GM19467 (cell line): ENCODE measurements at regions not wholly inside any gene's neighbourhood (a gene's known extent, or its start where the extent isn't known, plus 50 kb on each side); places are given as distances from the start of the nearest gene placed in this dataset.

Experiments used
- ATAC-seq: cut with Tn5 transposase; IDR thresholded peaks from one replicate; pipeline ENCODE4 v1.9.1; 2021; ENCODE audit warnings: mild to moderate bottlenecking, moderate library complexity; ENCODE audit not compliant: unreplicated experiment

DNA sequence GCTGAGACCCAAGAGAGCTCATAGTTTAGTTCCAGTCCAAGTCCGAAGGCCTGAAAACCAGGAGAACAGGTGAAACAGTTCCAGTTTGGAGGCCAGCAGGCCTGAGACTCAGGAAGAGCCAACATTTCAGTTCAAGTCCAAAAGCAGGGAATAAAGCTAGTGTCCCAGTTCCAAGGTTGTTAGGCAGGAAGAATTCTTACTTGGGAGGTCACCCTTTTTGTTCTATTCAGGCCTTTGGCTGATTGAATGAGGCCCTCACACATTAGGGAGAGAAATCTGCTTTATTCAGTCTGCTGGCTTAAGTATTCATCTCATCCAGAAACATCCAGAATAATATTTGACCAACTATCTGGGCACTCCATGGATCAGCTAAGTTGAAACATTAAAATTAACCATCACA, 294.6 kb downstream of the PCNX1 start:
- ATAC-seq: no peak

DNA sequence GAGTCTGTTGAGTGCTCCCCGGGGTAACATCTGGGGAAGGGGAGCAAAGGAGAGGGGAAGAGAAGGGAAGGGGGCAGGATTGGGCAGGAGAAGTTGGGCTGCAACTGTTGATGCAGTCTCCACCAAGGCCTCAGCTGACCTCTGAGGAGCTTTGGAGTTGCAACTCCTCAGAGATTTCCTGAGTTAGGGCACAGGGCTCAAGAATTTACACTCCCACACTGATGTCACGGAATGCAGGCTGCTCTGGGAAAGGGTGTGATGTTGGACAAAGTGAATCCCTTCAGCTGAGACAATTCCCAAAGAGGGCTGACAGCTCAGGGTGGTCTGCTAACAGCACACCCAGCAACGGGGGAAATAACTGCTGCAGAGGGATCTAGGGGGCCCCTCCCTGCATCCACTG, 295.6 kb downstream of the PCNX1 start:
- no peak for ATAC-seq

DNA sequence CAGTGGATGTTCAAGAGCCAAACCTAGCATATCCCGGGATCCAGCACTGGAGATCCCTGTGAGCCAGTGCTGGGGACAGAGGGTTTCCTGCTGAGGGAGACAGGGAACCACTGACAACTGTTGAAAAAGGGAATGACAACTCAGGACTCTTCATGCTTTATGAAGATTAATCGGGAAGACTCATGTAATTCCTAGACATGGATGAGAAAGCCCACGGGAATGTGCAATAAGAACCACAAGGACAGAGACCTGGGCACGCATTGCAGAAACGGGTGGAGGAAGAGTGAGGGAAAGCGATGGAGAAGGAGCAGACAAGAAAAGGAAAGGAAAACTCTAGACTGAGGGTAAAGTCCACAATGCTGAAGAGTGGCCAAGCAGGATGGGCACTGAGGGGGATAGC, 296.0 kb downstream of the PCNX1 start:
- ATAC-seq: no peak

DNA sequence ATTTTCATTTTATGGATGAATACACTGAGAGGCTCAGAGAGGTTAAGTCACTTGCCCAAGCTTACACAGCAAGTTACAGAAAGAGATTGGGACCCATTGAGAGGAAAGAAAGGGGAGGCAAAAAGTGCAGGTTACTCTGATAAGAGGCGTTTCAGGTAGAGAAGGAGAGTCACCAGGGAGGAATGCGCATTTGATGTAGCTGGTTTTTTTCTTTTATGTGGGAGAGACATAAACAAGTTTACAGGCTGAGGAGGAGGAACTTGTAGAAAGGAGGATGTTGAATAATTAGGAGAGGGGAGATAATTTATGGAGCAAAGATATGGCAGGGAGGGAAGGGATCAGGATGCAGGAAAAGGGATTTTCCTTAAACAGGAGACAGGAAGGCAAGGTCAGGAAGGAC, 297.0 kb downstream of the PCNX1 start:
- ATAC-seq: no peak

DNA sequence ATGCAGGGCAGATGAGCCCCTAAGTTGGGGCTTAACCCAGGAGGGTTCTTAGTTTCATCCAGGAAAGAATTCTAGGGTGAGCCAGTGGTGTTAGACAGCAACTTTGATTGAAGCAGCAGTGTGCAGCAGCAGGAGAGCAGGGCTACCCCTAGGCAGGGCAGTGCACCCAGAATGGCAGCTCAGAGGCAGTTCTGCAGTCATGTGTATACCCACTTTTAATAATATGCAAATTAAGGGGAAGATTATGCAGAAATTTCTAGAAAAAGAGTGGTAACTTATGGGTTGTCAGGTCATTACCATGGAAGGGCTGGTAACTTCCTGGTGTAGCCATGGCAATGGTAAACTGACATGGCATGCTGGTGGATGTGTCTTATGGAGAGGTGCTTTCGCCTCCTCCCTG, 297.5 kb downstream of the PCNX1 start:
- ATAC-seq: no peak

DNA sequence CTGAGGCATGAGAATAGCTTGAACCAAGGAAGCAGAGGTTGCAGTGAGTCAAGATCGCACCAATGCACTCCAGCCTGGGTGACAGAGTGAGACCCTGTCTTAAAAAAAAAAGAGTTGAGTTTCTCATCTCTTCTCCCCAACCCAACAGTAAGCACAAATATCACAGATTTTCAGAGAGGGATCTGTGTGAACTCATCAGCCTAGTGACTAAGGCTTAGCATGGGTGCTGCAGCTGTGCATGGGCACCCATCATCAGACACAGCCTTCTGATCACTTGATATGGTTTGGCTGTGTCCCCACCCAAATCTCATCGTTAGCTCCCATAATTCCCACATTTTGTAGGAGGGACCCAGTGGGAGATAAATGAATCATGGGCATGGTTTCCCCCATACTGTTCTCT, 298.9 kb downstream of the PCNX1 start:
- no peak for ATAC-seq

DNA sequence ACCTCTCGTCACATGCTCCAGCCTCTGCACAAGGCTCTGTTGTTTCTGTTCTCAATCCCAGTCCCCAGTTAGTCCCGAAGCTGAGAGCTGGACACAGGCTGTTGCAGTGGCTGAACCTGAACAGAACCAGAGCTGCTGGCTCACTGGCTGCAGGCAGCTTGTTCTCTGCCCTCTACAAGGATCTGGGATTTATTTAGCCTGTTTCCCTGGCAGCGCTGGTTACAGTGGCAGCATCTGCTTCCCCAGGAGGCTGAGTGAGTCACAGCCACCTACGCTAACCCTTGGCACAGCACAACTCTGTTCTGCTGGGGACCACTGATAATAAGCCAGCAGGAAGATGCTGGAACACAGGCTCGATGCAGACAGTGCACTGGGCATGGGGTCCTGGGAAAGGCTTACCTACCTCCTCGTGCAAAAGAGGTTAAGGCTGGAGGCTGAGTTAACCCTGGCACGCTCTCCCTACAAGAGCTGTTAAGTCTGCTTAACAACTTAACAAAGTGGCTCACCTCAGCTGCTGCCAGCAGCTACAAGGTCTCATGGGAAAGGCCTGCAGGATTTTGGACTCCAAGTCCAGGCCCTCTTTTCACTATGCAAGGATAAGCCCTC, 299.6 kb downstream of the PCNX1 start:
- ATAC-seq: no peak

DNA sequence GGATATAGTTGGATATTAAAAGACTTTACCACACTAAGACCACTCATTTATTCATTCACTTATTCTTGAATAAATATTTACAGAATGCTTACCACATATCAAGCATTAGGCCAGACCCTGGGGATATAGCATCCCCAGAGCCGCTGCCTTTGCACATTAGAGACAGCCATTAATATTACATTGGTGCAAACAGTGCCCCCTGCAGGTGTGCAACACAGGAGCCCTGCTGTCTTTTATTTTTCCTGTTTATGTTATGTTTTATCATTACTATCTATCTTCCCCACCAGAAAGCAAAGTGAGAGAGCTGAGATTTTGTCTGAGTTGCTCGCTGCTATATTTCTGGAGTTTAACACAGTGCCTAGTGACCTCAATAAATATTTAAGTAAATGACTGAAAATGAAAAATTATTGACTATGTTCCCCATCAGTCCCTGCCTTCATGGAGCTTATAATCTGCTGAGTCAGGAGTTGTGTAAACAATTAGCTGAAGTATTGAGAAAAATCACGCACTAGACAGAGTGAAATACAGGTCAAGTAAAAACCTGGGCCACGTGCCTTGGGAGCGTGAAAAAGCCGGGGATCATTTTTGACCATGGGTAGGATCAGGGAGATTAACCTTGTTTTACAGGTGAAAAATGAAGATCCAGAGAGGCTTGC, 301.6 kb downstream of the PCNX1 start:
- ATAC-seq: no peak

DNA sequence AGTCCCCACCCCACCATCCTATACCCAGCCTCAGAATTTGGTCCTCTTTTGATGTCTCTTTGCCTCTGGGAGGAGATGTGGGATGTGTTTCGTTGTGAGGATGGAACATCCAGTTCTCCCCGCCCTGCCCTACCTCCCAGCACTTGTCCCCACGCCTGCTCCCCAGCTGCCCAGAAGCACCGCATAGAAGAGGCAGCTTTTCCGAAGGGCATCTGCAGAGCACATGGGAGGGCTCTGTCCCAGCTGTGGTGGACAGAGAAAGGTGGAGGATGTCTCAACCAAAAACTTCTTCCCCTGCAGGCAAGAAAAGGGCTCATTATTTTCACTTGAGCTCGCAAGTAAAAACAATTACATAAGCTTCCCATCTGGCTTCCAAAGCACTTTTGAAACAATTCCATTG, 302.6 kb downstream of the PCNX1 start:
- no peak for ATAC-seq

DNA sequence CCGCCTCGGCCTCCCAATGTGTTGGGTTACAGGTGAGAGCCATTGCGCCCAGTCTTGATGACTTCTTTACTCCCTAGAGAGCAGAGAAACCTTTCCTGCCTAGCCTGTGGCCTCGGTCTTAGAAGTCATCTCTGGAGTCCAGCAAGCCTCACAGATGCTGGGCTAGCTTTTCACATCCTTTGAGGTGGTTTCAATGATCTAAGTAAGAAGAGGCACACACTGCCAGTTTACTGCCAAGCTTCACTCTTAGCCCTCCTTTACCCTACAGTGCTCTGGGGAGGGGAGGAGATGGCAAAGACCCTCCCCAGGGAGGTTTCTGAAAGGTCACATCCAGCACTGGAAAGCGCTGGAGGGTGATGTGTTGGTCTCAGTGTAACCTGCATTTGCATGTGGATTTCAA, 304.8 kb downstream of the PCNX1 start:
- no peak for ATAC-seq

DNA sequence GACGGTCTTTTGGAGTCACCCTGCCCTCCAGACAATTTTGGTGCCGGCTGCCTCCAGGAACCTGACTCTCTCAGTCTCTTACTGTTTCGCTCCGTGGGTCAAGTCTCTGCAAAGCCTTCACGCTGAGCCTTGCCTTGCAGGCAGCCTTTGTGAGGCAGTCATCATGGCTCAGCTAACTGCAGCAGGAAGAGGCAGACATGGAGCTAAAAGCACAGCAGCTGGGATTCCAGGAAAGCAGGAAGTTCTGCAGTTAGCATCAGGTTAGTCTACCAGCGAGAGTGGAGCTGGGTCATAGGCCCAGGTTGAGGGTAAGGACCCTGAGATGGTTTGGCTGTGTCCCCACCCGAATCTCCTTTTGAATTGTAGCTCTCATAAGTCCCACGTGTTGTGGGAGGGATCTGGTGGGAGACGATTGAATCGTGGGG, 305.4 kb downstream of the PCNX1 start:
- ATAC-seq: no peak

DNA sequence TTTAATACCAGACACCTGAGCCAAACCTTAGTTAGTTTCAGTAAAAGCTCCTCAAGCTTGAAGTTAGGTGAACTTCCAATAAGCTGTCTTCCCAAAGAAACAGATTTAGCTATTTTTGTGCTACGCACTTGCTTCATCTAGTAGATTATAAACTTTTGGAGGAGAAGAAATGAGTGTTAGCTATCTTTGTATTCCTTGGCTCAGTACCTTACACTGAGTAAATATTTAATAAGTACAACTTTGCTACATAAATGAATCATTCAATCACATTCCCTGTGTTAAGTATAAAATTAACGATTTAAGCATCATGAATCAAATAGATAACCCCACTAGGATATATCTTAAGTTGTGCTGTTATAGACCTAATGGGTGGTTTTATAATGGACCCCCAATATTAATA, 307.0 kb downstream of the PCNX1 start:
- no peak for ATAC-seq

DNA sequence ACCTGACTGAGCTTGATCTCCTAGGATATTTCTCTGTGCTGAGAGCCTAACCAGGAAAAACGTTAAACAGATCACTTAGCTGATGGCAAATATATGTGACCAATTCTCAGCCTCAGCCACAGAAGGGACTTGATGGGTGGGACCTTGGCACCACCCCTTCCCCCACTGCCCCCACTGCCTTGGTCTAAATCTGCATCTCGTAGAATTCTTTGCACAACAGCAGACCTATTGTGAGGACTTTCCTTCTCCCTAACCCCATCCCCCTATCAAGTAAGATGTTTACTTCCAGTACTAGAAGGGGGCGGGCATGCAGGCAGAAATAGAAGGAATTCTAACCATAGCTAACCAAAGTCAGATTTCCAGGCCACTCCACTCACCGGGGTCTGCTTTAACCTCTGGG, 313.2 kb downstream of the PCNX1 start:
- ATAC-seq: no peak

DNA sequence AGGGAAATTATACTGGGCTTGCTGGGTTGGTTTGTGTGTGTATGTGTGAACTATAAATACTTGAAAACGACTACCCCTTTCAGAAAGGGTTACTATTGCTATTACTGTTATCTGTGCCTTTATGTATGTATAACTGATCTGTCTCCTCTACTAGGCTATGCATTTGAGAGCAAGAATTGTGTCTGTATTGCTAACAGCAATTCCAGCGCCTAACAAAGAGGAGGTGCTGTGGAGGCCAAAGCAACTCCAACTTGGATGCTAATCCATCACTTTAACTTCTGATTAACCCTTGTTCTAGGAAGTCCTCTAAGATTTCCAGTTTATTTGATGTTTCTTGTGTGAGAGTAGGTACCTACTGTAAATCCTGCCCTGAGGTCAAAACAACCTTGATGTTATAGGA, 313.9 kb downstream of the PCNX1 start:
- ATAC-seq: no peak

DNA sequence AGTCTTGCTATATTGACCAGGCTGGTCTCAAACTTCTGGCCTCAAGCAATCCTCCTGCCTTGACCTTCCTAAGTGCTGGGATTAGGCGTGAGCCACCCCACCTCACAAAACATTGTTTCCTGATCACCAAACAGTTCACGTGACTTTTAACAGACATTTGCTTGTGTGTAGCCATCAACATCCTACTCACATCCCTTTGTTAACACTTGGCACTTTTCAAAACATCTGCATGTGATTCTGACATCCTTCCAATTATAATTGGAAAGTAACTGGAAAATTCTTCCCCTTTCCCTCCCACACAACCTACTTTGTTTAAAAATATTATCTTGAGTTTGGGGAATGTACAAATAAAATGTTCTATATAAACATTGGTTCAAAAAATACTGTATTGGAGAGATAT, 317.9 kb downstream of the PCNX1 start:
- ATAC-seq: no peak

DNA sequence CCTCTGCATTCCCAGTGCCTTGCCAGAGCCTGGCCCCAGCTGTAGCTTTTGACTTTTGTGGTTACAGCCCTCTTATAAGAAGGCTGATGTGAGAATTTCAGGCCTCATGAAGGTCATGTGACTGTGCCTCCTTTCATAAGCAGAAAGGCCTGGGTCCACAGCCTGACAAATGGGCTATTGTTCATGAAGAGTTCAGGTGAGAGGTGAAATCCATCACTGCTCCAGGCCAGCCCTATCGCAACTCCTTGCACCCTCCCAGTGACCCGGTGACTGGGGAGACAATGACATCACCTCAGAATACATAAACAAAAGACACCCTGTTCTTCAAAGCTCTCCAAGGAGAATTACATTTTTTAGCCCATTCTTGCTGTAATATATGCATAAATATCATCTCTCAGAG, 321.5 kb downstream of the PCNX1 start:
- ATAC-seq: no peak

DNA sequence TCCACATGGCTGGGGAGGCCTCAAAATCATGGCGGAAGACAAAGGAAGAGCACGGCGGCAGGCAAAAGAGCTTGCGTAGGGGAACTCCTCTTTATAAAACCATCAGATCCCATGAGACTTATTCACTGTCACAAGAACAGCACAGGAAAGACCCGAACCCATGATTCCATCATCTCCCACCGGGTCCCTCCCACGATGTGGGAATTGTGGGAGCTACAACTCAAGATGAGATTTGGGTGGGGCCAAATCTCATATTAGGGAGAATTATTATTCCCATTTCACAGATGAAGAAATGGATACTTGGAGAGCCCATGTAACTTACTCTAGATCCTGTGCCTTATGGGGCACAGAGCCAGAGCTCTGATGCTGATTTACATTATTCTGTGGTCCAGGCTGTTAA, 322.6 kb downstream of the PCNX1 start:
- no peak for ATAC-seq

DNA sequence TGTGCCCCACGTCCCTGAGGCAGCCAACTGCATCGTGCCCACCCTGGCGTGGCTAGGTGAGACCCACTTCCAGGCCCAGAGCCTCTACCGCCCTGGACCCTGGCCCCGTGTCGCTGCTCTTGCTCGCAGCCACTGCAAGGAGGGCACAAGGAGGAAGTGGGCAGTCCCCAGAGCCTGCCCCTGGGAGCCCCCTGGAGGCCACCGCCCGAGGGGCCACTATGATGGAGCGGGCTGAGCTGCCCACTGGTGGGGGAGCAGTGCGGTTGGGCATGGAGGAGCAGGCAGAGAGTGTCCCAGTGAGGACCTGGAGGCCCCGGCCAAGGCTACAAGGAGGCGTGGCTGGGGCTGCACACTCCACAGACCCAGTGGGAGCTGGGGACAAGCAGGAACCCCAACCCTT, 323.6 kb downstream of the PCNX1 start:
- ATAC-seq: no peak

DNA sequence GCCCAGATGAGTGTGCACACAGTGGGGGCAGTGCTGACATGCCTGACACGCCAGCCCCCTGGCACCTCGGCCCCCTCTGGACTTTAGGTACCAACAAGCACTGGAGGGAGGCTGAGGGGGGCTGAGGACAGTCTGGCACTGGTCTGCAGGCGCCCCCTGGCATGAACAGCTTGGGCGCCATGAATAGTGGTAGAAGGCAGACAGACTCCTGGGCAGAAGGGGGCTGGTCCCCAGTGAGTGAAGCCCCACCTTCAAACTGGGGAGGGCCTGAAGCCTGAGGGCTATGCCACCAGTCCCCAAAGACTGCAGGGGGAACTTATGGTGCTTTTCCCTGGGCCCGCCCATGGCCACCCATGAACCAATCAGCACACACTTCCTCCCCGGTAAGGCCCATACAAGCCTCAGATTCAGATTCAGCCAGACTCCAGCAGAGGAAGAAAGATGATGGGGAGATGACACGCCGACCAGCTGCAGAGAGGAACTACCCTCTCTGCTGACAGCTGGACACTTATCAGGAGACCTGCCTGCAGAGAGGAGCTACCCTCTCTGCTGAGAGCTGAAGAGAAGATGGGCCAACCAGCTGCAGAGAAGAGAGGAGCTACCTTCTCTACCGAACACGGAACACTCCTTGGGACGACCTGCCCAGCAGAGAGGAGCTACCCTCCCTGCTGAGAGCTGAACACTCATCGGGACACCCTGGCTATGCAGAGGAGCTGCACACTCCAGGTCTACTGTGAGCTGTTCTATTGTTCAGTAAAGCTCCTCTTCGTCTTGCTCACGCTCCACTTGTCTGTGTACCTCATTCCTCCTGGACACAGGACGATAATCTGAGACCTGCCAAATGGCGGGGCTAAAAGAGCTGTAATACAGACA, 324.5 kb downstream of the PCNX1 start:
- peak; percentile 64 for ATAC-seq

DNA sequence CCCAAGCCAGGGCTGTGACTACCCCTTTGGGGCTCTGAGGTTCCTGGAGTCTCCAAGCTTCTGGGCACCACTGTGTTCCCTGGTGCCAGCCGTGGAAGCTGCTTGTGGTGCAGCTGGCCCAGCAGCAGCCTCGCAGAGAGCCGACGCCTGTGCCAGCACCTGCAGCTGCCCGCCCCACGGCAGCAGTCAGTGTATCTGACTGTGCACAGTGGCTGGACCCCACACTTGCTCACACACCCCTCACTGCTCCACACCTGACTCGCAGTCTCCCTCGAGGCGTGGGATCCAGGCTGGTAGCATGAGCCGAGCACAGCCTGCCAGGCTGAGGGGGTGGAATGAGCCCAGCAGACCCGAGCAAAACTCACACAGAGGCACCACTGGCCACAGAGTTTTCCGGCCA, 325.2 kb downstream of the PCNX1 start:
- ATAC-seq: no peak

DNA sequence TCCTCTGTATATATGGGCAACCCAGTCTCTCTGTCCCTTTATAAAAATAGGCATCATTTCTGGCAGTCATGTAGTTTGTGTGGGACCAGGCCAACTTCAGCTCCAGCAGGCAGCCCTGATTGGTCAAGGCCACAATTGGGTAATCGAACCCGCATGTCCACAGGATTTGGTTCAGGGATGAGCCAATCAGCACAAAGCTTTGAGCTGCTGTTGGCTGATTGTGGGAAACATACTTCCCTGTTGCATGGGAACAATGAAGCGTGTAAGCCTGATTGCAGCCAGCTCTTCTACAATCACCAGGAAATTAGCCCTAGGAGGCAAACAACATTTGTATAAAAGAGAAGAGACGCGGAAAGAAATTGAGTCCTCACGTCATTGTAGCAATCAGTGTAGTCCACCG, 328.6 kb downstream of the PCNX1 start:
- ATAC-seq: no peak

DNA sequence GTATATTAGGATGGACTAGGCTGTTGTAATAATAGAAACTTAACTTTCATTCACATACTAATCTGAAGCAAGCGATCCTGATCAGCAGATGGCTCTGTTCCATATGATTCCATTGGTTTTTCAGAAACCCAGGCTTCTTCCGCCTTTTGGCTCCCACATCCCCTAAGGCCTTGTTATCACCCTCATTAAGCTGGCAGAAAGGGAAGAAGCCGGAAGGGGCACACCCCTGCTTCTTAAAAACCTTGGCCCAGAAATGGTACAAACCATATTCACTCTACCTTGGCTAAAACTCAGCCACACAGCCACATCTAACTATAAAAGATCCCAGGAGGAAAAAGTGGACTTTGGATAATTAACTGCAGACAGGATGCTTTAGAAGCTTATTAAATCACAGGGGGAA, 329.2 kb downstream of the PCNX1 start:
- no peak for ATAC-seq
